GM04503 (cell line): ENCODE measurements at regions not wholly inside any gene's neighbourhood (a gene's known extent, or its start where the extent isn't known, plus 50 kb on each side); places are given as distances from the start of the nearest gene placed in this dataset.

Source experiments
- DNase-seq: peaks from one replicate; pipeline ENCODE4 v3.0.0-alpha.2; 2012; ENCODE audit warnings: low read depth

GRCh38 chr12:125434131-125434530 lies 368.9 kb downstream of the AACS start:
- no peak for DNase-seq

GRCh38 chr12:125434936-125435443 lies 369.8 kb downstream of the AACS start:
- no peak for DNase-seq

- DNase-seq: no peak
Measured at GRCh38 chr12:125435871-125436270, 370.6 kb downstream of the AACS start.

- no peak for DNase-seq
Measured at GRCh38 chr12:125436686-125437085, 371.5 kb downstream of the AACS start.

- no peak for DNase-seq
Measured at GRCh38 chr12:125440399-125440798, 375.2 kb downstream of the AACS start.

- DNase-seq: no peak
Measured at GRCh38 chr12:125443341-125443740, 378.1 kb downstream of the AACS start.

GRCh38 chr12:125451408-125451807 lies 386.2 kb downstream of the AACS start:
- no peak for DNase-seq

GRCh38 chr12:125453751-125454150 lies 388.5 kb downstream of the AACS start:
- no peak for DNase-seq

GRCh38 chr12:125454291-125454690 lies 389.1 kb downstream of the AACS start:
- no peak for DNase-seq

GRCh38 chr12:125454786-125455480 lies 389.7 kb downstream of the AACS start:
- DNase-seq: no peak

GRCh38 chr12:125455556-125455955 lies 390.3 kb downstream of the AACS start:
- DNase-seq: no peak

- DNase-seq: no peak
Measured at GRCh38 chr12:125458552-125459268, 393.5 kb downstream of the AACS start.

- DNase-seq: no peak
Measured at GRCh38 chr12:125461831-125462230, 396.6 kb downstream of the AACS start.

- no peak for DNase-seq
Measured at GRCh38 chr12:125463386-125463785, 398.2 kb downstream of the AACS start.

- DNase-seq: no peak
Measured at GRCh38 chr12:125467363-125467762, 402.1 kb downstream of the AACS start.

GRCh38 chr12:125469683-125470082 lies 404.4 kb downstream of the AACS start:
- no peak for DNase-seq

- no peak for DNase-seq
Measured at GRCh38 chr12:125470838-125471783, 405.9 kb downstream of the AACS start.

GRCh38 chr12:125473501-125473900 lies 408.3 kb downstream of the AACS start:
- no peak for DNase-seq

- no peak for DNase-seq
Measured at GRCh38 chr12:125487336-125487735, 422.1 kb downstream of the AACS start.

GRCh38 chr12:125491553-125491952 lies 426.3 kb downstream of the AACS start:
- DNase-seq: no peak

- no peak for DNase-seq
Measured at GRCh38 chr12:125492354-125493270, 427.4 kb downstream of the AACS start.
